Adrenal gland (tissue), 9 donors: ENCODE measurements at regions not wholly inside any gene's neighbourhood (a gene's known extent, or its start where the extent isn't known, plus 50 kb on each side); places are given as distances from the start of the nearest gene placed in this dataset.

Experiments
- DNase-seq, 7 donors: peaks; one replicate each; pipeline ENCODE4 v3.0.0-alpha.2; 2019 to 2020
- H3K27ac ChIP-seq, 5 donors: fragments of 200-600 bp; sonication (generic) in 4 of 5; 1 replicate in 3 of 5; 2 replicates in 2 of 5; pipeline versions ENCODE4 v1.5.1 to v1.8.0; 2016 to 2020; ENCODE audit warnings: mild to moderate bottlenecking in 1 of 5
- H3K27me3 ChIP-seq: fragments of 200-600 bp; 2 replicates; pipeline ENCODE4 v1.8.0; 2021
- H3K36me3 ChIP-seq, 2 donors: fragments of 200-600 bp; replicated peaks in 1 of 2; 1 replicate in 1 of 2; 2 replicates in 1 of 2; pipeline versions ENCODE4 v1.5.1 to v1.8.0; 2018 to 2022
- H3K4me1 ChIP-seq, 2 donors: fragments of 200-600 bp; replicated peaks in 1 of 2; 1 replicate in 1 of 2; 2 replicates in 1 of 2; pipeline versions ENCODE4 v1.5.1 to v1.8.0; 2018 to 2021
- H3K4me3 ChIP-seq, 4 donors: fragments of 200-600 bp; sonication (generic) in 3 of 4; one replicate each; pipeline ENCODE4 v1.5.1; 2016 to 2018
- H3K9me3 ChIP-seq, 3 donors: fragments of 200-600 bp; sonication (generic) in 1 of 3; replicated peaks in 1 of 3; 1 replicate in 2 of 3; 2 replicates in 1 of 3; pipeline versions ENCODE4 v1.5.1 to v1.8.0; 2016 to 2021
- POLR2A ChIP-seq, 2 donors: fragments of 450-650 bp; IDR thresholded peaks; one replicate each; pipeline ENCODE4 v1.6.1; 2017; ENCODE audit warnings: antibody characterized with exemption in 2 of 2, mild to moderate bottlenecking in 2 of 2, moderate library complexity in 1 of 2
- WGBS, 4 donors: extraction: QIAGEN DNeasy Blood & Tissue Kit in 2 of 4; methylation state at CpG; one replicate each; pipeline versions ENCODE4 v1.1.5 to v1.1.7; 2013 to 2017; 5-methylcytosine and 5-hydroxymethylcytosine counted together
- intact Hi-C, 2 donors: fragments of 100-400 bp; cut with DNase I; formaldehyde crosslinking; loops; one replicate each; pipeline versions ENCODE4 v1.14.1 to v1.15.0; 2022 to 2023
- TF ChIP-seq, protein P1 (sequence below), 6 experiments: fragments of 450-650 bp in 4 of 6; fragments of 200-600 bp in 2 of 6; sonication (generic) in 1 of 6; IDR thresholded peaks; 1 replicate in 5 of 6; 2 replicates in 1 of 6; pipeline versions ENCODE4 v1.5.1 to v1.8.0; 2016 to 2021; ENCODE audit warnings: antibody characterized with exemption in 6 of 6, mild to moderate bottlenecking in 2 of 6, moderate library complexity in 1 of 6
- donor health status: healthy with polysubstance abuse.
- donor health status: Bipolar disorder and iron deficiency.
- donor health status: DM: yes; HTN: yes; CAD: no.
- donor health status: DM: no; HTN: no; CAD: no.
- donor health status: DM: no; HTN: no; CAD: no.

DNA sequence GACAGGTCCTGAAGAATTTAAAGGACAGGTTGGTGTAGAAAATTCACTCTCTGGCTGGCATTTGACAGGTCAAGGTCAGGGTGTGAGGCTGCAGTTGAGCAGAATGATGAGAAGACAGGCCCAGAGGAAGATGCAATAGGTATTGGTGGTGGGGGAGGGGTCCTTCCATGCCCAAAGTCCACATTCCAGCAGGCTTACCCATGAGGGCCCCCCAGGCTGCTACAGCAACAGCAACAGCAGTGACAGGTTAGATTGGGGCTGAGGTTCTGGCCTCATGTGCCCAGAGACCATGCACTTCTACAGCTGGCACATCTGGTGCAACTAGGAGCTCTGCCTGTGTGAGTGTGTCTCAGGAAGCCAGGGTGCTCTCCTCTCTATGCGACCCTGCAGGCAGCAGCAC lies 223.5 kb upstream of the GHITM start:
- Histone ChIP-seq H3K4me1 (no peaks in the 10 kb centered on the region), H3K27ac (no peak overlapping the region), H3K36me3 (no peaks in the 10 kb centered on the region), H3K9me3 (no peaks in the 10 kb centered on the region), H3K4me3 (no peak overlapping the region), H3K27me3 (no peaks in the 10 kb centered on the region)
- TF ChIP-seq, protein P1, sequence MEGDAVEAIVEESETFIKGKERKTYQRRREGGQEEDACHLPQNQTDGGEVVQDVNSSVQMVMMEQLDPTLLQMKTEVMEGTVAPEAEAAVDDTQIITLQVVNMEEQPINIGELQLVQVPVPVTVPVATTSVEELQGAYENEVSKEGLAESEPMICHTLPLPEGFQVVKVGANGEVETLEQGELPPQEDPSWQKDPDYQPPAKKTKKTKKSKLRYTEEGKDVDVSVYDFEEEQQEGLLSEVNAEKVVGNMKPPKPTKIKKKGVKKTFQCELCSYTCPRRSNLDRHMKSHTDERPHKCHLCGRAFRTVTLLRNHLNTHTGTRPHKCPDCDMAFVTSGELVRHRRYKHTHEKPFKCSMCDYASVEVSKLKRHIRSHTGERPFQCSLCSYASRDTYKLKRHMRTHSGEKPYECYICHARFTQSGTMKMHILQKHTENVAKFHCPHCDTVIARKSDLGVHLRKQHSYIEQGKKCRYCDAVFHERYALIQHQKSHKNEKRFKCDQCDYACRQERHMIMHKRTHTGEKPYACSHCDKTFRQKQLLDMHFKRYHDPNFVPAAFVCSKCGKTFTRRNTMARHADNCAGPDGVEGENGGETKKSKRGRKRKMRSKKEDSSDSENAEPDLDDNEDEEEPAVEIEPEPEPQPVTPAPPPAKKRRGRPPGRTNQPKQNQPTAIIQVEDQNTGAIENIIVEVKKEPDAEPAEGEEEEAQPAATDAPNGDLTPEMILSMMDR (IDR thresholded peaks at IDR 0.05), result no peak
- TF ChIP-seq POLR2A (IDR thresholded peaks at IDR 0.05), result no peak
- 50 to 88% (median 66%) methylated on average over 1 of the region's 1 CpG; no CpG with 5 or more reads in 1 of the 4 donors for WGBS, 4 donors
- no peak for DNase-seq
- intact Hi-C loops, result no loop called here

DNA sequence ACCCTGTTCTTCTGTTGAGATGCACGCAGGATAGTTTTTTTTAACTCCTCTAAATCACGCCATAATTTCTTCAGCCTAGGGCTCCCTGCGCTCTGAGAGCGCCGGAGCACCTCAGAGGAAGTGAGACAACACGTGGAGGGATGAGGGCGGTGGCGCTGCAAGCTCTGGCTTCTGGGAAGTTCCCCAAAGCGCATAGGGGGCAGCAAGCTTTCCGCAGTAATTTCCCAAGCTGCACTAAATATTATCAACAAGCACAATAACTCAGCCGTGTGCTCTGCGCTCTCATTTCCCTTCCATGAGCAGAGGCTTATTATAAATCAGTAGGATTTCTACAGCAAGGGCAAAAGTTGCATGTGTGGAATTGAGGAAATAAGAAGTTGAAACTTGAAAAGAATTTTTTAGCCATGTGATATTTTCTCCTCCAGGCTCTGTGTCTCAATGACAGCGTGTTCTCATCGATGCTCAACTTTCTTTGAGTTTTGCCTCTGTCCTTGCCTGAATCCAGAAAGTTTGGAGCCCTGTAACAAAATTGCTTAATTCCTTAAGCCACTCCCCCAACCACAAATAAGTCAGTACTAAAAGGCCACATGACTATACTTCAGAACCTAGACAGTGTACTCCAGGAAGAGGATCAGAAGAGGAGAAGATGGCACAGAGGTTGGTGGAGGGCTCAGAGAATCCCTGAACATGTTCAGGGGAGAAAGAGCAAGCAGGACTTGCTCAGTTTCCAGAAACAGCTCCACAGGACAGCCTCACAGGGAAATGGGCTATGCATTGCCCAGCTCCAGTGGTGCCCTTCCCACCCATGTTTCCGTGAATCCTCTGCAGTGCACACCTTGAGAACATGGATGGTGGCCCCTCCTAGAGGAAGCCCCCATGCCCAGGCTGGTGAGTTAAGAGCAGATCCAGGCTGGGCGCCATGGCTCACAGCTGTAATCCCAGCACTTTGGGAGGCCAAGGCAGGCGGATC lies 221.5 kb upstream of the GHITM start:
- H3K4me3 ChIP-seq, result no peak overlapping the region
- no peaks in the 10 kb centered on the region for H3K4me1 ChIP-seq
- no peaks in the 10 kb centered on the region for H3K27me3 ChIP-seq
- WGBS, 4 donors, result 15 to 50% (median 40%) methylated on average over 14 to 17 of the region's 17 CpGs
- H3K9me3 ChIP-seq, result no peaks in the 10 kb centered on the region
- H3K27ac ChIP-seq, result no peak overlapping the region
- H3K36me3 ChIP-seq, result no peaks in the 10 kb centered on the region
- intact Hi-C loops, result no loop called here
- DNase-seq, result peak in 6 of 7 donors; percentile 20 to 64 (median 33)
- TF ChIP-seq POLR2A (IDR thresholded peaks at IDR 0.05), result no peak
- TF ChIP-seq, protein P1 (IDR thresholded peaks at IDR 0.05), result peak in 2 of 6 experiments; percentile 15

DNA sequence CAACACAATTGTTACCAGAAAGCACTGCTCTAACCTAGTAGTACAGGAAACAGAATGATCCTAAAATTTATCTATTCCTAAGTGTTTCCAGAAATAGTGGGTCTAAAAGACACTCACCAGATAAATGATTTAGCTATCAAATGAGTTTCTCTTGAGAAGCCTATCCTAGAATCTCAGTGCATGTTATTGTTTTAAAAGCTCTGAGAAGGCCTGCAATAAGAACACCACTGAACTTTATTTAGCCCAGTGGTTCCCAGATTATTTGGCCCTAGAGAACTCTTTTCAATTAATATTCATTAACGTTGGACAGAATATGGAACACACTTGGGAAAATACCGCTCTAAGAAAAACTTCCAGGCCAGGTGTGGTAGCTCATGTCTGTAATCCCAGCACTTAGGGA lies 220.1 kb upstream of the GHITM start:
- intact Hi-C loops, result no loop called here
- Histone ChIP-seq H3K4me3 (no peak overlapping the region), H3K27ac (no peak overlapping the region), H3K36me3 (no peaks in the 10 kb centered on the region), H3K27me3 (no peaks in the 10 kb centered on the region), H3K4me1 (no peaks in the 10 kb centered on the region), H3K9me3 (no peaks in the 10 kb centered on the region)
- DNase-seq, result no peak
- 73 to 86% (median 78%) methylated on average over 2 of the region's 2 CpGs for WGBS, 4 donors
- no peak for TF ChIP-seq POLR2A (IDR thresholded peaks at IDR 0.05)
- TF ChIP-seq, protein P1 (IDR thresholded peaks at IDR 0.05), result no peak

DNA sequence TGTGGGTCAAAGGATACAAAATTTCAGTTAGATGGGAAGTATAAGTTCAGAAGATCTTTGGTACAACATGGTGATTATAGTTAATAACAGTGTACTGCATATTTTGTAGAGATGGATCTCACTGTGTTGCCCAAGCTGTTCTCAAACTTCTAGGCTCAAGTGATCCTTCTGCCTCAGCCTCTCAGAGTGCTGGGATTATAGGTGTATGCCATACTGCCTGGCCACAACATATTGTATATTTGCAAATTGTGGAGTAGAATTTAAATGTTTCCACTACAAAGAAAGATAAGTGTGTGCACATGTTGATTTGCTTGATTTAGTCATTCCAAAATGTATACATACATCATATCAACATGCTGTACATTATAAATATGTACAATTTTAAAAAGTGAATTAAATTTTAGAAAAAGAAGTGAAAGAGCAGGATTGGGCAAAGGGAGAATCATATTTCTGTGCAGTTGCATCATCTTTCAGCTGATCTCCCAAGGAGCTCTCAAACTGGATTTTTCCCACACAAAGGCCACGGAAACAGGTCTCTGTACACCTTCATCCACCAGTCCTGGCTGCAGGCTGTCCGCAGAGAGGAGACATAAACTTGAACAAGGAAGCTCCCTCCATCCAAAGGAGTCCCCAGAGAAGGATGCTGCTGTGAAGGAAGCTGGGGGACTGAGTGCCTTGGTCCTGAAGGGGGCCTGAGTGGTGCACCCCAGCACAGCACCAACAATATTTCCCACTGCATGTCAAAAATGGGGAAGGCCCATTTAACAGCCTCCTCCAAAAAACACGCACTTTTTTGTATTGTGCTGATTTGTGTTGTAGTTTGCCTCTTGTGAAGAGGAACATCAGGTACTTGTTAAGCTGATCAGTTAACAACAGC lies 217.1 kb upstream of the GHITM start:
- Histone ChIP-seq H3K4me3 (no peak overlapping the region), H3K4me1 (no peaks in the 10 kb centered on the region), H3K36me3 (no peaks in the 10 kb centered on the region), H3K27me3 (no peaks in the 10 kb centered on the region), H3K27ac (no peak overlapping the region), H3K9me3 (no peaks in the 10 kb centered on the region)
- 80 to 85% (median 83%) methylated on average over 3 of the region's 3 CpGs for WGBS, 4 donors
- intact Hi-C loops, result no loop called here
- DNase-seq, result no peak
- TF ChIP-seq, protein P1 (IDR thresholded peaks at IDR 0.05), result no peak
- no peak for TF ChIP-seq POLR2A (IDR thresholded peaks at IDR 0.05)
